GM18867 (cell line): ENCODE measurements at regions not wholly inside any gene's neighbourhood (a gene's known extent, or its start where the extent isn't known, plus 50 kb on each side); places are given as distances from the start of the nearest gene placed in this dataset.

Source experiments
- ATAC-seq: cut with Tn5 transposase; IDR thresholded peaks from one replicate; pipeline ENCODE4 v1.9.1; 2021; ENCODE audit warnings: mild to moderate bottlenecking, moderate library complexity; ENCODE audit not compliant: unreplicated experiment

GRCh38 chr13:78341032-78341431 lies 262.3 kb downstream of the POU4F1 start:
- peak; percentile 96 for ATAC-seq

- ATAC-seq, result no peak
These were observed 263.4 kb downstream of the POU4F1 start for GRCh38 chr13:78339927-78340326.

GRCh38 chr13:78334059-78334458 lies 269.3 kb downstream of the POU4F1 start:
- ATAC-seq, result no peak

- ATAC-seq, result no peak
These were observed 276.7 kb downstream of the POU4F1 start for GRCh38 chr13:78326633-78327032.

GRCh38 chr13:78325585-78325984 lies 277.8 kb downstream of the POU4F1 start:
- ATAC-seq, result no peak

- no peak for ATAC-seq
These were observed 279.5 kb downstream of the POU4F1 start for GRCh38 chr13:78323848-78324247.

- ATAC-seq, result no peak
These were observed 280.3 kb downstream of the POU4F1 start for GRCh38 chr13:78323040-78323439.

GRCh38 chr13:78319101-78319627 lies 284.2 kb downstream of the POU4F1 start:
- no peak for ATAC-seq

- ATAC-seq, result peak; percentile 56
These were observed 286.3 kb downstream of the POU4F1 start for GRCh38 chr13:78317030-78317429.

- ATAC-seq, result peak; percentile 95
These were observed 293.7 kb downstream of the POU4F1 start for GRCh38 chr13:78309497-78310180.

GRCh38 chr13:78306519-78307206 lies 296.7 kb downstream of the POU4F1 start:
- no peak for ATAC-seq

GRCh38 chr13:78305171-78305570 lies 298.2 kb downstream of the POU4F1 start:
- ATAC-seq, result no peak

- peak; percentile 84 for ATAC-seq
These were observed 303.3 kb downstream of the POU4F1 start for GRCh38 chr13:78299832-78300623.

- peak; percentile 66 for ATAC-seq
These were observed 304.7 kb downstream of the POU4F1 start for GRCh38 chr13:78298657-78299056.

- ATAC-seq, result no peak
These were observed 316.6 kb downstream of the POU4F1 start for GRCh38 chr13:78286748-78287147.

GRCh38 chr13:78265098-78265497 lies 338.3 kb downstream of the POU4F1 start:
- no peak for ATAC-seq

- ATAC-seq, result no peak
These were observed 339.7 kb upstream of the EDNRB start for GRCh38 chr13:78258304-78258703.

GRCh38 chr13:78256484-78256883 lies 337.9 kb upstream of the EDNRB start:
- no peak for ATAC-seq

GRCh38 chr13:78254113-78254512 lies 335.5 kb upstream of the EDNRB start:
- no peak for ATAC-seq

GRCh38 chr13:78247362-78247761 lies 328.7 kb upstream of the EDNRB start:
- no peak for ATAC-seq

GRCh38 chr13:78241278-78241919 lies 322.8 kb upstream of the EDNRB start:
- peak; percentile 81 for ATAC-seq
